Psoas muscle (tissue), 7 donors: ENCODE measurements at regions not wholly inside any gene's neighbourhood (a gene's known extent, or its start where the extent isn't known, plus 50 kb on each side); places are given as distances from the start of the nearest gene placed in this dataset.

Source experiments
- ATAC-seq, 4 donors: fragments of 200-7000 bp; cut with Tn5 transposase; one replicate each; pipeline ENCODE4 v1.9.1; 2020; ENCODE audit warnings: moderate library complexity in 3 of 4, mild to moderate bottlenecking in 2 of 4
- DNase-seq, 2 donors: peaks; one replicate each; pipeline ENCODE4 v3.0.0-alpha.2; 2020
- H3K27ac ChIP-seq: fragments of 200-600 bp; one replicate; pipeline ENCODE4 v1.8.0; 2022
- H3K27me3 ChIP-seq, 3 donors: fragments of 200-600 bp in 1 of 3; one replicate each; pipeline versions ENCODE4 v1.6.1 to v1.8.0; 2013 to 2022; ENCODE audit warnings: low read length in 2 of 3, mild to moderate bottlenecking in 2 of 3, moderate library complexity in 1 of 3; ENCODE audit not compliant: insufficient read depth in 3 of 3
- H3K36me3 ChIP-seq, 2 donors: fragments of 200-600 bp in 1 of 2; one replicate each; pipeline versions ENCODE4 v1.6.1 to v1.8.0; 2013 to 2022; ENCODE audit warnings: low read depth in 1 of 2, mild to moderate bottlenecking in 1 of 2, moderate library complexity in 1 of 2; ENCODE audit not compliant: insufficient read depth in 1 of 2
- H3K4me1 ChIP-seq: fragments of 200-600 bp; one replicate; pipeline ENCODE4 v1.8.0; 2022
- H3K4me3 ChIP-seq: fragments of 200-600 bp; one replicate; pipeline ENCODE4 v1.8.0; 2022; ENCODE audit warnings: mild to moderate bottlenecking
- H3K9me3 ChIP-seq: fragments of 200-600 bp; one replicate; pipeline ENCODE4 v1.8.0; 2022
- CTCF ChIP-seq: fragments of 200-600 bp; IDR thresholded peaks from one replicate; pipeline ENCODE4 v1.8.0; 2022; ENCODE audit warnings: antibody characterized with exemption
- WGBS, 3 donors: extraction: QIAGEN DNeasy Blood & Tissue Kit; methylation state at CpG; one replicate each; pipeline versions ENCODE4 v1.1.6 to v1.1.7; 2013; 5-methylcytosine and 5-hydroxymethylcytosine counted together
- intact Hi-C, 2 donors: fragments of 100-400 bp; cut with DNase I; formaldehyde crosslinking; loops; one replicate each; pipeline versions ENCODE4 v1.11.0 to v1.14.2; 2022
- donor health status: healthy with polysubstance abuse.
- donor health status: DM: no; HTN: no; CAD: no; lungs with moderate emphysema.
- donor health status: Bipolar disorder and iron deficiency.
- donor health status: healthy.
- donor health status: DM: yes; HTN: yes; CAD: no.
- donor health status: DM: no; HTN: no; CAD: no.
- donor health status: DM: yes; HTN: yes; CAD: no.

- TF ChIP-seq CTCF, result no peak
- DNase-seq (no peak), ATAC-seq (no peak)
- H3K36me3 ChIP-seq, result no peaks in the 10 kb centered on the region
- no peaks in the 10 kb centered on the region for H3K27me3 ChIP-seq
- intact Hi-C loops, result no loop called here
- H3K9me3 ChIP-seq, result no peaks in the 10 kb centered on the region
- no peak overlapping the region for H3K27ac ChIP-seq
- H3K4me3 ChIP-seq, result no peak overlapping the region
- 86 to 89% (median 89%) methylated on average over 10 of the region's 10 CpGs for WGBS, 3 donors
- H3K4me1 ChIP-seq, result no peaks in the 10 kb centered on the region
Measured at GRCh38 chr4:4663028-4663427, 121.2 kb upstream of the STX18 start.

GRCh38 chr4:4662230-4662629 lies 120.4 kb upstream of the STX18 start:
- Histone ChIP-seq H3K27ac (no peak overlapping the region), H3K4me1 (no peaks in the 10 kb centered on the region), H3K4me3 (no peak overlapping the region), H3K9me3 (no peaks in the 10 kb centered on the region), H3K36me3 (no peaks in the 10 kb centered on the region), H3K27me3 (no peaks in the 10 kb centered on the region)
- ATAC-seq, result no peak
- no peak for DNase-seq
- no peak for TF ChIP-seq CTCF
- intact Hi-C loops, result no loop called here
- WGBS, 3 donors, result 75 to 88% (median 76%) methylated on average over 2 of the region's 2 CpGs

- no peaks in the 10 kb centered on the region for H3K9me3 ChIP-seq
- ATAC-seq, result no peak
- no peak overlapping the region for H3K27ac ChIP-seq
- H3K4me1 ChIP-seq, result no peaks in the 10 kb centered on the region
- no peaks in the 10 kb centered on the region for H3K36me3 ChIP-seq
- TF ChIP-seq CTCF, result no peak
- no peak overlapping the region for H3K4me3 ChIP-seq
- no peak for DNase-seq
- intact Hi-C loops, result no loop called here
- 78 to 84% (median 82%) methylated on average over 11 of the region's 11 CpGs for WGBS, 3 donors
- H3K27me3 ChIP-seq, result no peaks in the 10 kb centered on the region
Measured at GRCh38 chr4:4659871-4660651, 118.2 kb upstream of the STX18 start.

GRCh38 chr4:4658052-4658451 lies 116.2 kb upstream of the STX18 start:
- intact Hi-C loops, result no loop called here
- Histone ChIP-seq H3K4me1 (no peaks in the 10 kb centered on the region), H3K27ac (no peak overlapping the region), H3K27me3 (no peaks in the 10 kb centered on the region), H3K9me3 (no peaks in the 10 kb centered on the region), H3K4me3 (no peak overlapping the region), H3K36me3 (no peaks in the 10 kb centered on the region)
- no peak for ATAC-seq
- no peak for DNase-seq
- WGBS, 3 donors, result 84 to 98% (median 91%) methylated on average over 2 of the region's 2 CpGs
- no peak for TF ChIP-seq CTCF

GRCh38 chr4:4656977-4657376 lies 115.1 kb upstream of the STX18 start:
- DNase-seq, result no peak
- H3K9me3 ChIP-seq, result no peaks in the 10 kb centered on the region
- no peaks in the 10 kb centered on the region for H3K36me3 ChIP-seq
- H3K27me3 ChIP-seq, result no peaks in the 10 kb centered on the region
- H3K27ac ChIP-seq, result no peak overlapping the region
- H3K4me3 ChIP-seq, result no peak overlapping the region
- no peaks in the 10 kb centered on the region for H3K4me1 ChIP-seq
- ATAC-seq, result no peak
- no peak for TF ChIP-seq CTCF
- intact Hi-C loops, result no loop called here
- 93 to 98% (median 98%) methylated on average over 4 of the region's 4 CpGs for WGBS, 3 donors
